ENCODE measurements at regions not wholly inside any gene's neighbourhood (a gene's known extent, or its start where the extent isn't known, plus 50 kb on each side); places are given as distances from the start of the nearest gene placed in this dataset.

DNA sequence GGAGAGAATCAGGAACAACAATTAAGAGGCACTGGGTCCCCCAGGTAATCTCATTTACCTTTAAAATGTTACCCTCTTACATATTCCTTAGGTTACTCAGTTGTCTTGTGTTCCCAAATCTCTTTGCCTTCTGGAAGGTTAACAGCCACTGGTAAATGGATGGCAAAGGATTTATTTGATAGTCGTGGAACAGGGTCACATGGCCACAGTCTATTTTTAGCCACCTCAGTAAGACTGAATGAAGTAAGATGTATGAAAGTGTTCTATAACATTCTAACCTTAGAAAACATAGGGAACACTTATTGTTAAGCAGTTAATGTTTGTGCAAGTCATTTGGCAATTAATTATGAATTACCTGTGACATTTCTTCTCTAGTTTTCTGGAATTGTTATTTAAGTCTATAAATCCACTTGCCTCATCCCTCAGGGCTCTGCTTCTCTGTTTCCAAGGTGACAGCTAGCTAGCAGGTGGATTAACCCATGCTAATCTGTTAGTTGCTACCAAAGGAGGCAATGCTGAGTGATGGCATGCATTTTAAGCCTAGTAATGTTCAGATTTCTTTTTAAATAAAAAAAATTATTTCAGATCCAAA is 211.0 kb downstream of the PIK3C3 start:
- TF ChIP-seq POLR2A (IDR thresholded peaks at IDR 0.05): no peak
- TF ChIP-seq, protein P1, sequence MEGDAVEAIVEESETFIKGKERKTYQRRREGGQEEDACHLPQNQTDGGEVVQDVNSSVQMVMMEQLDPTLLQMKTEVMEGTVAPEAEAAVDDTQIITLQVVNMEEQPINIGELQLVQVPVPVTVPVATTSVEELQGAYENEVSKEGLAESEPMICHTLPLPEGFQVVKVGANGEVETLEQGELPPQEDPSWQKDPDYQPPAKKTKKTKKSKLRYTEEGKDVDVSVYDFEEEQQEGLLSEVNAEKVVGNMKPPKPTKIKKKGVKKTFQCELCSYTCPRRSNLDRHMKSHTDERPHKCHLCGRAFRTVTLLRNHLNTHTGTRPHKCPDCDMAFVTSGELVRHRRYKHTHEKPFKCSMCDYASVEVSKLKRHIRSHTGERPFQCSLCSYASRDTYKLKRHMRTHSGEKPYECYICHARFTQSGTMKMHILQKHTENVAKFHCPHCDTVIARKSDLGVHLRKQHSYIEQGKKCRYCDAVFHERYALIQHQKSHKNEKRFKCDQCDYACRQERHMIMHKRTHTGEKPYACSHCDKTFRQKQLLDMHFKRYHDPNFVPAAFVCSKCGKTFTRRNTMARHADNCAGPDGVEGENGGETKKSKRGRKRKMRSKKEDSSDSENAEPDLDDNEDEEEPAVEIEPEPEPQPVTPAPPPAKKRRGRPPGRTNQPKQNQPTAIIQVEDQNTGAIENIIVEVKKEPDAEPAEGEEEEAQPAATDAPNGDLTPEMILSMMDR (IDR thresholded peaks at IDR 0.05): no peak

Data from testis (tissue), 2 donors.